HG02588 (cell line): ENCODE measurements at regions not wholly inside any gene's neighbourhood (a gene's known extent, or its start where the extent isn't known, plus 50 kb on each side); places are given as distances from the start of the nearest gene placed in this dataset.

Experiments
- ATAC-seq: cut with Tn5 transposase; IDR thresholded peaks from one replicate; pipeline ENCODE4 v1.9.1; 2021; ENCODE audit warnings: mild to moderate bottlenecking, moderate library complexity; ENCODE audit not compliant: unreplicated experiment

- no peak for ATAC-seq
Observed at GRCh38 chr5:143870362-143870761, 58.4 kb downstream of the HMHB1 start.

DNA sequence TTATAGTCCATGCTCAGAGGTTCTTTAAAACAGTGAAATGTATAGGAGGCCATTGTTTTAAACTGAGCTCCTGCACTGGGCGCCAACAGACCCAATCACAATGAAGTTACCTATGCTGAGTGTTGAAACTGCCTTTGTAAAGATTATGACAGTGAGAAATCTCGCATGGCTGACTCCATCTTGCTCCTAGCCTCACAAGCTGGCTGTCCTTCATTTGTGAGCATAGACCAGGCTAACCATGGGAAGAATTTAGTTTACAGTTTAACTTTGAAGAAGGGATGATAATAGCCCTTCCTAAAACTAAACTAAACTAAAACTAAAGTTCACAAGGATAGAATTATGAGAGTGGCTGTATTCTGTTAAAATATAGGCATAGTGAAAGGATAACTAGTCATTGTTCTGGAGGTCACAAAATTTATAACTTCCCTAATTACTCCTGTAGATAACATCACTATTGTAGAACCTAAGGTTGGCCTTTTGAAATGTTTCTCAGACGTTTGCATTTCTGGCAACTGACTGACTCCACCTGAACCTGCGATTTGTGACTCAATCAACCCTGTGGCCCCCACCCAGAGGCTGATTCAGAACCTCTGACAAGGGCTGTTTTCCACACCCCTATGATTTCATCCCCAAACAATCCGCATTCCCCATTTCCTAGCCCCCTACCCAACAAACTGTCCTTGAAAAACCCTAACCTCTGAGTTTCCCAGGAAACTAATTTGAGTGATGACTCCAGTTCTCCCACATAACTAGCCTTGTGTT lies 59.1 kb downstream of the HMHB1 start:
- ATAC-seq: no peak

GRCh38 chr5:143871672-143872071 lies 59.7 kb downstream of the HMHB1 start:
- ATAC-seq: no peak

- ATAC-seq: no peak
Observed at GRCh38 chr5:143874312-143874711, 62.4 kb downstream of the HMHB1 start.

DNA sequence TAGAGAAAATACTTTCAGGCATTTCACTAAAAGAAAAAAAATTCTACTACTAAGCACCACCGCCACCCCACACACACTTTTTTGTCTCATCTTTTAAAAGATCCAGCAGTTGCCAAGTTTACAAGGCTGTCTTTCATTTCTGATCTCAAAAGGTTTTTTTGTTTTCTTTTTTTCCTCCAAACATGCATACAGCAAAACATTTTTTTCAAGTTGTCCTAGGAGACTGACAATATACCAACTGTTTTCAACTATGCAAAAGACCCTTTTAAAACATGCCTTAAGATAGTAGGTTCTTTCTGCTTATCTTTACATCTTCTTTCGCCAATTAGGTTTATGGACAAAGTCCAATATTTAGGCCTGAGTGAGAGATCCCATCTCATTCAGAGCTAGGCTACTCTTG lies 65.2 kb downstream of the HMHB1 start:
- no peak for ATAC-seq

DNA sequence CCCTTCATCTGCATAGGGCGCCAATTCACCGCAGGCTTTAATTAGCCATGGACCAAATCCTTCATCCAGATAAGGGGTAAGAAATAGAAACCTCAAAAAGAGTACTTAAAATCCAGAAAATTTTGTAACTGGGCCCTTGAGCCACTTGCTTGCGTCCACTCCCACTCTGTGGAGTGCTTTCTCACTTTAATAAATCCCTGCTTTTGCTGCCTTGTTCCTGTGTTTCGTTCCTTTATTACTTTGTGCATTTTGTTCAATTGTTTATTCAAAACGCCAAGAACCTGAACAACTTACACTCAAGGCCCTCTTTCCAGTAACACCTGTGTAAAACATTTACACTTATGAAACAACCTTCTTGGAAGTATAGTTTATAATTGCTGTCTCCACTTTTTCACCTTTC lies 66.5 kb downstream of the HMHB1 start:
- no peak for ATAC-seq

DNA sequence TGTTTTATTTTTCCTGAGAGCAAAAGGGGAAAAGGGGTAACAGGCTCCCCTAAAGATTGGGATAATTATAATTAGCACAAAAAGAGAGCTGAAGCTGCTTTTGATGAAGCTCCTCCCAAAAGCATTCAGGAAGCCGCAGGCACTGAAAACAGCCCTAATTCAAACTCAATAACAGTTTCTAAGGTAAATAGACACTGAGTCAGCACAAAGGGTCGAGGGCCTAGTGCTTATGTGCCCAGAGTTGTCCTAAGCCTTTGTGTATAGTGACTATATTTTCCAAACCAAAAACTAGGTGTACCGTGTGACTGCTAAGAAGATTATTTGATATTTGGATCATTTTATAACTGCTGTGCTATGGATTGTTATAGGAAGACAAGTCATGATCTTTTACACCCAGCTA lies 67.7 kb downstream of the HMHB1 start:
- no peak for ATAC-seq

- ATAC-seq: no peak
Observed at GRCh38 chr5:143880178-143880577, 68.2 kb downstream of the HMHB1 start.

- no peak for ATAC-seq
Observed at GRCh38 chr5:143882520-143882919, 70.6 kb downstream of the HMHB1 start.

GRCh38 chr5:143886096-143886495 lies 74.1 kb downstream of the HMHB1 start:
- no peak for ATAC-seq

DNA sequence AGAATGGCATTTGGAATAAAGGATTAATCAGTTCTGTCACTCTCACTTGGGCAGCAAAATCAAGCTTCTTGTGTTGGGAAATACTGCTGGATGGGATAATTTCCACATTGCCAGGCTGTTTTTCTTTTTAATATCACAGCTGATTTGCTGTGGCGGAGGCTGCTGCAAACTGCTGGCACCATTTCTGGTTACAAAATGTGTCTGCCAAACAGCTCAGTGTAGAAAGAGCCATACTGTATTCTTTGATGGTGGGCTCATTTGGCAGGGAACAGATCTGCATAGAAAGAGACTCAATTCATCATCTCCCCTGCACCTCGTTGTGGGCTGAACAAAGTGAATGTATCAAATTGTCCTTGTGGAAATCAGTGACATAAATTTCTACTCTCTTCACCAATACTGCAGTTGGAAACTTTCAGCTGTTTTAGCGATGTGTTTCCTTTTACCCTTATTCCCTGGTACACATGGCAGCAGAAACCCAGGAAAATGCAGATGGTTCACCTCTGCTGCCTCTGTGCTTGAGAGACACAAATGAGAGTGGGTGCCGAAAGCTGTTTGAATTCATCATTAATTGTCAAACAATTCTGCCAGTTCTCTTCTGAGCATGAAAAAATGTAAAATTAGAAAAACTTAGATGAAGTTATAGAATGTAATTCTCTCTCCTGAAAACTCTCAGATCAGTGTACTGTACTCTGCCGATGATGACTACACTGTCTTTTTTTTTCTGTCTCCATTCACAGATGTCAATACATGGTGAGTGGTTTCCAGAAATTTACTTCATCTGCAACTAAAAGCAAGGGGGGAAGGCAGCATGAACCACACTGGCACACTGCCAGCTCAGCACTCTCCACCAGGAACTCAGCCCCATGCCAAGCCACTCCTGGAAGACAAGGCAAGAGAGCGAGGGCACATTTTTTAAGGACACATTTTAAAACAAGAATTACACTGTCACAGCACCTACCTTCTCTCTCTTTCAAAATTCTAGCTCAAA lies 75.0 kb downstream of the HMHB1 start:
- no peak for ATAC-seq

- ATAC-seq: no peak
Observed at GRCh38 chr5:143887903-143888665, 76.1 kb downstream of the HMHB1 start.

DNA sequence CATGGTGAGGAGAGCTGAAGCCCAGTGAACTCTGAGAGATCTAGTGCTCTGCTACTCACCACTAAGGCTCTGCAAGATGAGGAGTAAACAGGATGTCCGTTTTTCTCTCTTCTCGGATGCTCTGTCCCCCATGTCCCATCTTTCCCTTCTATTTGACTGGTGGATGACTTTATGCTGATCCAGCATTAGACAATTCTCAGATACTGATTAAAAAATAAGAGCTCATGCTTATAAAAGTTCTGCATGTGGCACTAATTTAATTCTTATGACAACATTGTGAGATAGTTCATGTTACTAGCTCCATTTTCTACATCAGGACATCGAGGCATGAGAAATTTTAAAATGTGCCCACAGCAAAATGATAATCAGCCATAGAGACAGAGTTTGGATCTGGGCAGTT lies 77.0 kb downstream of the HMHB1 start:
- ATAC-seq: no peak

- ATAC-seq: no peak
Observed at GRCh38 chr5:143889986-143890385, 78.0 kb downstream of the HMHB1 start.

DNA sequence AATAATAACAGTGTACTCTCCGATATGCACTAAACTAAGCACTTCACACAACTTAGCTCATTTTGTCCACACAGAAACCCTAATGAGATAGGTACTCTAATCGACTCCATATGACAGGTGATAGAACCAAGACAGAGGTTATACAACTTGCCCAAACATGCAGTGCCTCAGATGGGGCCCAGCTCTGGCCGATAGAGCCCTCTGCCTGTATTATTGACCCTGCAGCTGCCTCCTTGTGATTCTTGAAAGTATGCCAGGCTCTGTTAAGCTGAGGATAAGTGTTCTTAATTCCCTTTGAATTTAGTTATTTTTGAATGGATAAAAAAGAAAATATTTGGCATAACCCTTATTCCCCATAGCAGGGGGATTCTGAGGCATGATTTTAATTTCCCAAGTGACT lies 78.5 kb downstream of the HMHB1 start:
- no peak for ATAC-seq

GRCh38 chr5:143892271-143892670 lies 80.3 kb downstream of the HMHB1 start:
- ATAC-seq: no peak

GRCh38 chr5:143892908-143893307 lies 80.9 kb downstream of the HMHB1 start:
- ATAC-seq: no peak

- no peak for ATAC-seq
Observed at GRCh38 chr5:143893638-143894037, 81.7 kb downstream of the HMHB1 start.

DNA sequence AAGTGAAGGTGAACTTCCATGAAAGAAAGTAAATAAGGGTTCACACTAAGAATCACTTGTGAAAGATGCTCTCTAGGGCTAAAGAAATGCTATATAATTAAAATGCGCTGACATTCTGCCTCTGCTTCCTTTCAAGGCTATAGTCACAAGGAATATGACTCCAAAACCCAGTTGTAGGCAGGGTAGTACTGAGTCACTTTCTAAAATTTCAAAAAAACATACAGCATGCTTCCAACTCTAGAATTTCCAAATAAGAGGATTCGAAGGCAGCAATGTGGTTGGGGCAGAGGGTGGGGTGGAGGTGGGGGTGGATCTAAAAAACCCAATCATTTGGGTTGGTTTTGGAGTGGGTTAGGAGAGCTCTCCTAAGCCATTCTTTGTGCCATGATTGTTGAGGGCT lies 84.6 kb downstream of the HMHB1 start:
- ATAC-seq: no peak

DNA sequence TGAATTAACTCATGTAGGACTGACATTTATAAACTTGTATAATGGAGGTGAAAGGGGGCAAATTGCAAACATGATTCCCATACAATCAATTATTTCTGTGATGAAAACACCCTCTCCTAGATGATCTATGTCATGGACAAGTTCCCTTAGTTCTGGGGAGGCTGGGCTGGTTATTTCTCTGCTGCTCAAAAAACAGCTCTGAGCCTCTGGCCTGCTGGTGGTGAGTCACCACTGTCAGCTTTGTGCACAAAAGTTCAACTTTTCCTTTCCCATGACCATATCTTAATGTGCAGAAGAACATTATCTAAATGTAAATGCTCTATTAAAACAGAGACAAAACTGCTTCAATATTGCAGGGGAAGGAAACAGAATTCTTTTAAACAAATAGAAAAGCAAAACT lies 85.0 kb downstream of the HMHB1 start:
- no peak for ATAC-seq

- no peak for ATAC-seq
Observed at GRCh38 chr5:143898381-143898780, 86.4 kb downstream of the HMHB1 start.
